ENCODE measurements at regions not wholly inside any gene's neighbourhood (a gene's known extent, or its start where the extent isn't known, plus 50 kb on each side); places are given as distances from the start of the nearest gene placed in this dataset.

DNA sequence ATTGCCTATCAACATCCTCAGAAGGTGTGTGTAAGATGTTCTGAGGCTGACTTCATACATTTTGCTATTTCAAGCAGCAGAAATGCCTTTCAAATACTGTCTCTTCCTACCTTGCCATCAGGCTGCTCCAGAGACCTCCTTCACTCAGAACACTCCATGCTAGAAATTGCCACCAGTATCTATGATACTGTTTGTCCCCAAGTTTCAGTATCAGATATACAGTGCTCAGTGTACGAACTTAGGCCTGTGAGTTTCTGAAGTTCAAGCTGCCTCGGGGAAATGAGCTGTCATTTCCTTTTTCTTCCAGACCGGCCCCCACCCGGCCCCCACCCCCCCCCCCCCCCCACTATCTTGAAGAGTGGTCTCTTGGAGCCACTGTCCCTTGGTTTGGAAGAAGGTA is 373.4 kb upstream of the CHRM2 start:
- no peak overlapping the region for H3K4me3 ChIP-seq
- intact Hi-C loops (cut with DNase I) = no loop called here
- no peaks in the 10 kb centered on the region for H3K36me3 ChIP-seq
- H3K9me3 ChIP-seq = no peaks in the 10 kb centered on the region
- no peak overlapping the region for H3K27ac ChIP-seq (replicated peaks in 1 of 4)
- TF ChIP-seq POLR2A (IDR thresholded peaks at IDR 0.05; ENCODE audit: low read depth) = no peak
- TF ChIP-seq EP300 (IDR thresholded peaks at IDR 0.05) = no peak
- TF ChIP-seq POLR2AphosphoS5 (IDR thresholded peaks at IDR 0.05) = no peak
- no peaks in the 10 kb centered on the region for H3K27me3 ChIP-seq
- 76% methylated on average over 3 of the region's 4 CpGs for whole genome bisulfite sequencing
- no peak for DNase-seq (ENCODE audit: extremely low spot score)
- H3K4me1 ChIP-seq = no peaks in the 10 kb centered on the region

DNA sequence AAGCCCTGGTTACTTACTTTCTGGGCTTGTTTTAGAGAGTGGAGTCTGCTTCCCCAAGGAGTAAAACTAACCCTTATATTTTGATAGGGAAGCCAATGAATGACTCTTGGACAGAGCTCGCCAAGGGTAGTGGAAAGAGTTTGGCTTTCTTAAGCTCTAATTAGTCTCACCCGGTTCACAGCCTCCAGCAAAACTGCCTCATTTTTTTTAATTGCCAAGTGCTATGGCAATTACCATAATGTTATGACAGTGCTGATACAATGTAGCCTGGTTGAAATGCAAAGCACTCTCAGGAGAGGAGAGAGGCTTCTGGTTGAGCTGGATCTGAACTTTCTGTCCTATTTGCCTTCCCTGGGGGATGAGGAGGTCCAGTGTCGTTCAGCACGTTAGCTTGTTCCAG is 376.1 kb upstream of the CHRM2 start:
- 85% methylated on average over 4 of the region's 4 CpGs for WGBS
- TF ChIP-seq POLR2AphosphoS5 (IDR thresholded peaks at IDR 0.05) (no peak), EP300 (IDR thresholded peaks at IDR 0.05) (no peak), POLR2A (IDR thresholded peaks at IDR 0.05; ENCODE audit: low read depth) (no peak)
- TF ChIP-seq, protein P1, sequence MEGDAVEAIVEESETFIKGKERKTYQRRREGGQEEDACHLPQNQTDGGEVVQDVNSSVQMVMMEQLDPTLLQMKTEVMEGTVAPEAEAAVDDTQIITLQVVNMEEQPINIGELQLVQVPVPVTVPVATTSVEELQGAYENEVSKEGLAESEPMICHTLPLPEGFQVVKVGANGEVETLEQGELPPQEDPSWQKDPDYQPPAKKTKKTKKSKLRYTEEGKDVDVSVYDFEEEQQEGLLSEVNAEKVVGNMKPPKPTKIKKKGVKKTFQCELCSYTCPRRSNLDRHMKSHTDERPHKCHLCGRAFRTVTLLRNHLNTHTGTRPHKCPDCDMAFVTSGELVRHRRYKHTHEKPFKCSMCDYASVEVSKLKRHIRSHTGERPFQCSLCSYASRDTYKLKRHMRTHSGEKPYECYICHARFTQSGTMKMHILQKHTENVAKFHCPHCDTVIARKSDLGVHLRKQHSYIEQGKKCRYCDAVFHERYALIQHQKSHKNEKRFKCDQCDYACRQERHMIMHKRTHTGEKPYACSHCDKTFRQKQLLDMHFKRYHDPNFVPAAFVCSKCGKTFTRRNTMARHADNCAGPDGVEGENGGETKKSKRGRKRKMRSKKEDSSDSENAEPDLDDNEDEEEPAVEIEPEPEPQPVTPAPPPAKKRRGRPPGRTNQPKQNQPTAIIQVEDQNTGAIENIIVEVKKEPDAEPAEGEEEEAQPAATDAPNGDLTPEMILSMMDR (IDR thresholded peaks at IDR 0.05) = no peak
- Histone ChIP-seq H3K27ac (replicated peaks in 1 of 4) (no peak overlapping the region), H3K4me3 (no peak overlapping the region), H3K27me3 (no peaks in the 10 kb centered on the region), H3K36me3 (no peaks in the 10 kb centered on the region), H3K4me1 (no peaks in the 10 kb centered on the region), H3K9me3 (no peaks in the 10 kb centered on the region)
- intact Hi-C loops (cut with DNase I) = no loop called here
- DNase-seq (ENCODE audit: extremely low spot score) = no peak

DNA sequence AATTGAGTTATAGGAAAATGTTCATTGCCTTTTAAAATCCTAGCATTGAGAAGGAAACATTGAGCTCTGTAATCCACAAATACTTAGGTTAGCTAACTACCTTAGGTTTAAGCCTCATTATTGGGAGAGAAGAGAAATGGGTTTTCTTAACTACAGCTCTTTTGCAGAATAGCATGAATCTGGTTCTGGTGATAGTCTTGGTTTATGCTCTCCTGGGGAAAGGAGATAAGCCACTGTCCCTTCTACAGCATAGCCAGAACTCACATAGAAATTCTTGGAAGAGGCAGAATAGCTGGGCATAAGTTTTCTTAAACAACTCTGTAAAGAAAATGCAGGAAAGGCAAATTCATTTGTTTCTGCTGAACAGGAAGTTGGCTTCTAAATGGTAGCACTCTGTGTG is 378.6 kb upstream of the CHRM2 start:
- Histone ChIP-seq H3K36me3 (no peaks in the 10 kb centered on the region), H3K9me3 (no peaks in the 10 kb centered on the region), H3K4me3 (no peak overlapping the region), H3K27ac (replicated peaks in 1 of 4) (no peak overlapping the region), H3K27me3 (no peaks in the 10 kb centered on the region), H3K4me1 (no peaks in the 10 kb centered on the region)
- TF ChIP-seq, protein P1 (IDR thresholded peaks at IDR 0.05) = no peak
- TF ChIP-seq EP300 (IDR thresholded peaks at IDR 0.05) = no peak
- no peak for TF ChIP-seq POLR2A (IDR thresholded peaks at IDR 0.05; ENCODE audit: low read depth)
- no peak for TF ChIP-seq POLR2AphosphoS5 (IDR thresholded peaks at IDR 0.05)
- intact Hi-C loops (cut with DNase I) = no loop called here
- DNase-seq (ENCODE audit: extremely low spot score) = no peak

DNA sequence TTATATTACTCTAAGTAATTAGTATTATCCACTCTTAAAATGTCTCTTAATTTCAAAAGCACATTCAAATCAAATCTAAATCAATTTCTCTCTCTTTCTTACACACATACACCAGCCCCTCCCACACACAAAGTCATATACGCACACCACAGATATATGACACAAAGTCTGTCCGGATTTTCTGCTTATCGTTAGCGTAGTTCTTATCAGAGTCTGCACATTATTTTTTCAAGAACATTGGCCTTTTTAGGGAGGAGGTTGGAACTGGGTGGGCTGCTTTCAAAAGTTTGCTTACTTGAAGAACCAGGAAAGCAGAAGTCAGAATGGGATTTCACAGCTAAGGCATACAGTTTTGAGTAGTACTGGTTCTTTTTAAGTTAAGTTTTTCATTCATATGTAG is 387.6 kb upstream of the CHRM2 start:
- Histone ChIP-seq H3K27me3 (no peaks in the 10 kb centered on the region), H3K27ac (replicated peaks in 1 of 4) (no peak overlapping the region), H3K4me1 (no peaks in the 10 kb centered on the region), H3K9me3 (no peaks in the 10 kb centered on the region), H3K36me3 (no peaks in the 10 kb centered on the region), H3K4me3 (no peak overlapping the region)
- TF ChIP-seq, protein P1 (IDR thresholded peaks at IDR 0.05) = no peak
- TF ChIP-seq POLR2AphosphoS5 (IDR thresholded peaks at IDR 0.05) (no peak), POLR2A (IDR thresholded peaks at IDR 0.05; ENCODE audit: low read depth) (no peak), EP300 (IDR thresholded peaks at IDR 0.05) (no peak)
- intact Hi-C loops (cut with DNase I) = no loop called here
- WGBS = 68% methylated on average over 4 of the region's 4 CpGs
- no peak for DNase-seq (ENCODE audit: extremely low spot score)

DNA sequence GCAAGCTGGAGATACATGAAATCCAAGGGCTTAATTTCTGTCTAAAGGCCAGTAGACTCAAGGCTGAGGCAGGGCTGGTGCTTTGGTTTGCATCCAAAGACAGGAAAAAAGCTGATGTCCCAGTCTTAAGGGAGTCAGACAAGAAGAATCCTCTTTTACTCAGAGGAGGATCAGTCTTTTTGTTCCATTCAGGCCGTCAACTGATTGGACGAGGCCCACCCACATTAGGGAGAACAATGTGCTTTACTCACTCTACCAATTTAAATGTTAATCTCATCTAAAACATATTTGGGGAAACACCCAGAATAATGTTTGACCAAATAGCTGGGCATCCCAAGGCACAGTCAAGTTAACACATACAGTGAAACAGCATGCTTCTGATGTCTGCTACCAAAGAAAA is 388.5 kb upstream of the CHRM2 start:
- no peaks in the 10 kb centered on the region for H3K27me3 ChIP-seq
- WGBS = 41% methylated on average over 2 of the region's 2 CpGs
- H3K4me1 ChIP-seq = no peaks in the 10 kb centered on the region
- no peak overlapping the region for H3K4me3 ChIP-seq
- H3K27ac ChIP-seq (replicated peaks in 1 of 4) = no peak overlapping the region
- no peaks in the 10 kb centered on the region for H3K36me3 ChIP-seq
- peaks cover 0 to 3% (median 0%) of the 10 kb centered on the region in 4 donors for H3K9me3 ChIP-seq
- no peak for DNase-seq (ENCODE audit: extremely low spot score)
- intact Hi-C loops (cut with DNase I) = no loop called here
- TF ChIP-seq EP300 (IDR thresholded peaks at IDR 0.05) (no peak), POLR2A (IDR thresholded peaks at IDR 0.05; ENCODE audit: low read depth) (no peak), POLR2AphosphoS5 (IDR thresholded peaks at IDR 0.05) (no peak)

DNA sequence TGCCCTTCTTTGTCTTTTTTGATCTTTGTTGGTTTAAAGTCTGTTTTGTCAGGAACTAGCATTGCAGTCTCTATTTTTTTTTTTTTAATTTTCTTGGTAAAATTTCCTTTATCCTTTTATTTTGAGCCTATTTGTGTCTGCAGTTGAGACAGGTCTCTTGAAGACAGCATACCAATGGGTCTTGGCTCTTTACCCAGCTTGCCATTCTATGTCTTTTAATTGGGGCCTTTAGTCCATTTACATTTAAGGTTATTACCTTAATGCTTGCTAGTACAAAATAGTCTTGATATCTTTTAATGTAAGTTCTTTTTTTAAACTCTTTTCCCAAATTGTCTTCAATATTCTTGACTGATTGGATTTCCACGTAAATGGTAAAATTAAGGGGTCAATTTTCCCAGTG is 398.3 kb upstream of the CHRM2 start:
- H3K9me3 ChIP-seq = peaks cover 0 to 47% (median 34%) of the 10 kb centered on the region in 4 donors
- H3K4me1 ChIP-seq = no peaks in the 10 kb centered on the region
- no peaks in the 10 kb centered on the region for H3K36me3 ChIP-seq
- H3K27me3 ChIP-seq = no peaks in the 10 kb centered on the region
- intact Hi-C loops (cut with DNase I) = no loop called here
- no peak overlapping the region for H3K27ac ChIP-seq (replicated peaks in 1 of 4)
- TF ChIP-seq POLR2A (IDR thresholded peaks at IDR 0.05; ENCODE audit: low read depth) = no peak
- TF ChIP-seq, protein P1 (IDR thresholded peaks at IDR 0.05) = no peak
- TF ChIP-seq POLR2AphosphoS5 (IDR thresholded peaks at IDR 0.05) = no peak
- TF ChIP-seq EP300 (IDR thresholded peaks at IDR 0.05) = no peak
- WGBS = 79% methylated on average over 1 of the region's 1 CpG
- DNase-seq (ENCODE audit: extremely low spot score) = no peak
- no peak overlapping the region for H3K4me3 ChIP-seq
